ENCODE measurements at regions not wholly inside any gene's neighbourhood (a gene's known extent, or its start where the extent isn't known, plus 50 kb on each side); places are given as distances from the start of the nearest gene placed in this dataset.
A peak's percentile ranks its signal among the peaks of the same experiment; 100 is the strongest.

DNA sequence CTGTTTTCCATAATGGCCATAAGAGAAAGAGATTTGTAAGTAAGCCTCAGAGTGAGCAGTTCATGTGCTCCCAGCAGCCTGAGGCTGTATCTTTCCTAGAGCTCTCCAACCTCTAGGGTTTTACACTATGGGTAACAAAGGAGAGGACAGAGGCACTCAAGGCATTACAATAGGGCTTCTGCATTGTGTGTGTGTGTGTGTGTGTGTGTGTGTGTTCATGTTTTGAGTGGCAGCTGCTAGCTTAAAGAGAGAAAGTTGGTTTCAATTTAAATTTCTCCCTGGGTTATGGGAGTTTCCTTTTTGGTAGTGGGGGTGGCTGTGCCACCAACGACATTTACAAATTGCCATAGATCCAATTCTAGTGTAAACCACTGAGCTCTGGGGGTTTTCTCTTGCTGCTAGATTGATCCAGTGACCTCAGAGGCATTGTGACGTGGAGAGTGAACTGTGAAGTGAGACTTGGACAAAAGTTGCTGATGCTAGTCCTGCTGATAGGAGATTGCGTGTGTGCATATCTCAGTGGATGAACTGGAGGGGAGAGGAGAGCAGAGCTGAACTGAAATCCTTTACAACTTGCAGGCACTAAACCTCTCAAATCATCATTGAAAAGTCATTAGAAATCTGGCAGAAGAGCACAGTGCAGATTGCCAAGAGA is 67.2 kb upstream of the OLFM4 start:
- Histone ChIP-seq H3K79me2 (ENCODE audit: insufficient read depth, low read length) (no peaks in the 10 kb centered on the region), H3K79me1 (ENCODE audit: insufficient read depth, low read depth, low read length, poor library complexity, severe bottlenecking) (no peaks in the 10 kb centered on the region), H2BK12ac (ENCODE audit: insufficient read length, low read depth, low read length) (no peak overlapping the region), H3K14ac (ENCODE audit: insufficient read depth, low read length) (no peak overlapping the region), H3K18ac (ENCODE audit: insufficient read length, low read depth, low read length) (no peak overlapping the region), H3K9ac (ENCODE audit: extremely low read depth, insufficient read length, low read length) (no peak overlapping the region), H2AK5ac (ENCODE audit: insufficient read length, low read length) (no peak overlapping the region), H2BK15ac (ENCODE audit: low read depth, low read length) (no peak overlapping the region), H4K5ac (ENCODE audit: insufficient read length, low read depth, low read length) (no peak overlapping the region), H3K4me2 (ENCODE audit: insufficient read depth, insufficient read length, low read length) (no peak overlapping the region), H2AFZ (ENCODE audit: low read length) (no peak overlapping the region), H3K9me3 (ENCODE audit: control insufficient read depth, low read depth, low read length) (no peaks in the 10 kb centered on the region), H3K56ac (ENCODE audit: insufficient read length, low read depth, low read length) (no peak overlapping the region), H3K4ac (ENCODE audit: low read depth, low read length) (no peak overlapping the region), H3K4me1 (ENCODE audit: insufficient read depth, low read length) (peaks cover 10% of the 10 kb centered on the region; the same call in 1 of the 2 replicates), H3K27ac (ENCODE audit: insufficient read length, low read depth, low read length) (no peak overlapping the region), H2BK5ac (ENCODE audit: insufficient read length, low read length) (no peak overlapping the region), H2BK120ac (ENCODE audit: low read depth, low read length, poor library complexity, severe bottlenecking) (no peak overlapping the region), H3K23me2 (ENCODE audit: insufficient read length, low read depth, low read length, poor library complexity, severe bottlenecking) (no peaks in the 10 kb centered on the region), H3T11ph (ENCODE audit: low read length) (no peak overlapping the region), H4K20me1 (ENCODE audit: control insufficient read depth, insufficient read depth, insufficient read length) (no peaks in the 10 kb centered on the region), H2BK20ac (ENCODE audit: low read depth, low read length, poor library complexity, severe bottlenecking) (no peak overlapping the region), H4K8ac (replicated peaks; ENCODE audit: insufficient read length, low read depth, low read length) (no peak overlapping the region), H4K91ac (ENCODE audit: insufficient read length, low read depth, low read length) (no peak overlapping the region), H3K27me3 (ENCODE audit: insufficient read depth, low read length) (no peaks in the 10 kb centered on the region), H3K23ac (ENCODE audit: insufficient read length, low read depth, low read length) (no peak overlapping the region)
- no CpG with 5 or more reads among the region's 3 CpGs for WGBS (ENCODE audit: extremely low coverage, insufficient read length, low lambda C conversion rate)
- peaks cover 25 to 37% of the 10 kb centered on the region in 2 experiments for H3K4me1 Mint-ChIP-seq
- H3K27ac Mint-ChIP-seq, result peak overlapping the region in 1 of 3 experiments; percentile 25; a peak in 2 of 7 replicates
- DNase-seq, result peak; percentile 38
- H3K36me3 Mint-ChIP-seq (ENCODE audit: insufficient read depth in 1 of 3, low read depth in 3 of 3), result peaks cover 0 to 2% (median 0%) of the 10 kb centered on the region in 3 experiments; a peak in 3 of 7 replicates
- H3K27me3 Mint-ChIP-seq (ENCODE audit: low read depth), result peaks cover 14% of the 10 kb centered on the region
- H3K9me3 Mint-ChIP-seq, result peaks cover 0 to 3% of the 10 kb centered on the region in 2 experiments; a peak in 2 of 5 replicates
- TF ChIP-seq, protein P1, sequence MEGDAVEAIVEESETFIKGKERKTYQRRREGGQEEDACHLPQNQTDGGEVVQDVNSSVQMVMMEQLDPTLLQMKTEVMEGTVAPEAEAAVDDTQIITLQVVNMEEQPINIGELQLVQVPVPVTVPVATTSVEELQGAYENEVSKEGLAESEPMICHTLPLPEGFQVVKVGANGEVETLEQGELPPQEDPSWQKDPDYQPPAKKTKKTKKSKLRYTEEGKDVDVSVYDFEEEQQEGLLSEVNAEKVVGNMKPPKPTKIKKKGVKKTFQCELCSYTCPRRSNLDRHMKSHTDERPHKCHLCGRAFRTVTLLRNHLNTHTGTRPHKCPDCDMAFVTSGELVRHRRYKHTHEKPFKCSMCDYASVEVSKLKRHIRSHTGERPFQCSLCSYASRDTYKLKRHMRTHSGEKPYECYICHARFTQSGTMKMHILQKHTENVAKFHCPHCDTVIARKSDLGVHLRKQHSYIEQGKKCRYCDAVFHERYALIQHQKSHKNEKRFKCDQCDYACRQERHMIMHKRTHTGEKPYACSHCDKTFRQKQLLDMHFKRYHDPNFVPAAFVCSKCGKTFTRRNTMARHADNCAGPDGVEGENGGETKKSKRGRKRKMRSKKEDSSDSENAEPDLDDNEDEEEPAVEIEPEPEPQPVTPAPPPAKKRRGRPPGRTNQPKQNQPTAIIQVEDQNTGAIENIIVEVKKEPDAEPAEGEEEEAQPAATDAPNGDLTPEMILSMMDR (conservative IDR thresholded peaks at IDR 0.05), result no peak
- H3K4me3 Mint-ChIP-seq, result no peak overlapping the region
